RWPE1 (cell line): ENCODE measurements at regions not wholly inside any gene's neighbourhood (a gene's known extent, or its start where the extent isn't known, plus 50 kb on each side); places are given as distances from the start of the nearest gene placed in this dataset.
"Not testable (repeated sequence)": the region's sequence is repeated elsewhere in the genome, so short reads cannot be mapped to it uniquely, and the experiment has no call there.

Experiments used
- CTCF ChIA-PET: fragments of 350-600 bp; sonication (Branson Sonifier 250); formaldehyde crosslinking; extraction: SDS; loops from one replicate; lab custom pipeline; 2021; lab: Yijun Ruan, JAX
- POLR2A ChIA-PET: fragments of 400-600 bp; formaldehyde crosslinking; extraction: SDS; loops from one replicate; lab custom pipeline; 2020; ENCODE audit warnings: antibody characterized with exemption; ENCODE audit not compliant: low non-redundant PET; lab: Yijun Ruan, JAX
- DNase-seq: peaks from one replicate; pipeline ENCODE4 v3.0.0; 2012; ENCODE audit warnings: low spot score
- H3K27ac ChIP-seq: fragments of 450-650 bp; 2 replicates; pipeline ENCODE4 v1.5.1; 2017
- TF ChIP-seq, protein P1 (sequence below): fragments of 450-650 bp; conservative IDR thresholded peaks from 2 replicates; pipeline ENCODE4 v1.5.1; 2017; ENCODE audit warnings: low read depth, mild to moderate bottlenecking

GRCh38 chr14:35934499-35934898 lies 108.4 kb downstream of the BRMS1L start:
- no peak for DNase-seq
- TF ChIP-seq, protein P1, sequence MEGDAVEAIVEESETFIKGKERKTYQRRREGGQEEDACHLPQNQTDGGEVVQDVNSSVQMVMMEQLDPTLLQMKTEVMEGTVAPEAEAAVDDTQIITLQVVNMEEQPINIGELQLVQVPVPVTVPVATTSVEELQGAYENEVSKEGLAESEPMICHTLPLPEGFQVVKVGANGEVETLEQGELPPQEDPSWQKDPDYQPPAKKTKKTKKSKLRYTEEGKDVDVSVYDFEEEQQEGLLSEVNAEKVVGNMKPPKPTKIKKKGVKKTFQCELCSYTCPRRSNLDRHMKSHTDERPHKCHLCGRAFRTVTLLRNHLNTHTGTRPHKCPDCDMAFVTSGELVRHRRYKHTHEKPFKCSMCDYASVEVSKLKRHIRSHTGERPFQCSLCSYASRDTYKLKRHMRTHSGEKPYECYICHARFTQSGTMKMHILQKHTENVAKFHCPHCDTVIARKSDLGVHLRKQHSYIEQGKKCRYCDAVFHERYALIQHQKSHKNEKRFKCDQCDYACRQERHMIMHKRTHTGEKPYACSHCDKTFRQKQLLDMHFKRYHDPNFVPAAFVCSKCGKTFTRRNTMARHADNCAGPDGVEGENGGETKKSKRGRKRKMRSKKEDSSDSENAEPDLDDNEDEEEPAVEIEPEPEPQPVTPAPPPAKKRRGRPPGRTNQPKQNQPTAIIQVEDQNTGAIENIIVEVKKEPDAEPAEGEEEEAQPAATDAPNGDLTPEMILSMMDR: no peak
- no peak overlapping the region for H3K27ac ChIP-seq
- ChIA-PET POLR2A (no interaction called here), CTCF (no interaction called here)

DNA sequence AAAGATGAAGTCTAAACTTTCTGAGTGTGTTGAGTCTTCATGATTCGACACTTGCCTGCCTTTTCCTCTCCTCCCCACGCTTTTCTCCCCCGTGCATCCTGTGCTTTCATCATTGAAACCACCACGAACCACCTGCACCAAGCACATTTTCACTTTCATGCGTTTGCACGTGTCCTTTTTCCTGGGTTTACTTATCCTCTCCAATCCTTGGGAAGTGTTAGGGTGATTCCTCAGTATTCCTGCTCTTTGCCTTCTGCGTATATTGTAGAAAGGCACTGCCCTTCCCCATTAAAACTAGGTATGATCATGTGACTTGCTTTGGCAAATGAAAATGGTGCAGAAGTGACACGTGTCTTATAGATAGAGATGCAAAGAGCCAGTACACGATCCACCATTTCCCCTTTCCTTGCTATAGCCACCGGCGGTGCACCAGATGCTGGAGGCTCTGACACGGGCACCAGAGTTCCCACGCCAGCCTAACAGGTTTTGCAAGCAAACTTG lies 106.6 kb downstream of the BRMS1L start:
- ChIA-PET CTCF (no interaction called here), POLR2A (no interaction called here)
- H3K27ac ChIP-seq: no peak overlapping the region
- no peak for DNase-seq
- TF ChIP-seq, protein P1: no peak

- POLR2A ChIA-PET: no interaction called here
- no peak for DNase-seq
- TF ChIP-seq, protein P1: no peak
- CTCF ChIA-PET: no interaction called here
- H3K27ac ChIP-seq: no peak overlapping the region
These were observed 106.0 kb downstream of the BRMS1L start for GRCh38 chr14:35932136-35932535.

GRCh38 chr14:35931346-35931745 lies 105.2 kb downstream of the BRMS1L start:
- ChIA-PET CTCF (no interaction called here), POLR2A (no interaction called here)
- DNase-seq: no peak
- H3K27ac ChIP-seq: no peak overlapping the region
- TF ChIP-seq, protein P1: no peak

DNA sequence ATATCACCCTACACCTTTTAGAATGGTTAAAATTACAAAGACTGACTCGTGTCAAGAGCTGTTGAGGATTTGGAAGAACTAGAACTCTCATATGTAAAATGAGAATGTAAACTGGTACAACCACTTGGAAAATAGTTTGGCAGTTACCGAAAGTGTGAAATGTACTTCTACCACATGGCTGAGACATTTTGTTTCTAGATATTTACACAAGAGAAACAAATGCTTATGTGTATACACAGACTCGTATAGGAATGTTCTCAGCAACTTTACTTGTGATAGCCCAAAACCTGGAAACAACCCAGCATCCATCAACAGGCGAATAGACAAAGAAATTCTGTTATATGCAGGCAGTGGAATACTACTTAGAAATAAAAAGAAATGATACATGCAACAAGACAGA lies 103.0 kb downstream of the BRMS1L start:
- POLR2A ChIA-PET: no interaction called here
- TF ChIP-seq, protein P1: no peak
- no peak for DNase-seq
- H3K27ac ChIP-seq: no peak overlapping the region
- CTCF ChIA-PET: no interaction called here

- DNase-seq: peak; percentile 20
- ChIA-PET CTCF (interaction anchor here (0.6 to 0.7 kb wide), 2 partner anchors 17 to 18 kb away, joined by 3 to 4 read pairs; no protein-coding TSS in a partner anchor), POLR2A (no interaction called here)
- H3K27ac ChIP-seq: no peak overlapping the region
- TF ChIP-seq, protein P1: no peak
These were observed 101.6 kb downstream of the BRMS1L start for GRCh38 chr14:35927727-35928126.

DNA sequence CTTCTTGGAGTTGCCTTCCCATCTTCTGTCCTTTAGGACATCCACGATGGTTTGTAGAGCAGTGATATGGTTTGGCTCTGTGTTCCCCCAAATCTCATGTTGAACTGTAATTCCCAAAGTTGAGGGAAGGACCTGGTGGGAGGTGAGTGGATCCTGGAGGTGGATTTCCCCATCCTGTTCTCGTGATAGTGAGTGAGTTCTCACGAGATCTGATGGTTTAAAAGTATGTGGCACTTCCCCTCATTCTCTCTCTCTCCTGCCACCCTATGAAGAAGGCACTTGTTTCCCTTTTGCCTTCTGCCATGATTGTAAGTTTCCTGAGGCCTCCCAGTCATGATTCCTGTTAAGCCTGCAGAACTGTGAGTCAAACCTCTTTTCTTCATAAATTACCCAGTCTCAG lies 99.2 kb downstream of the BRMS1L start:
- DNase-seq: no peak
- TF ChIP-seq, protein P1: no peak
- ChIA-PET CTCF (no interaction called here), POLR2A (no interaction called here)
- no peak overlapping the region for H3K27ac ChIP-seq

- DNase-seq, CTCF ChIA-PET, H3K27ac ChIP-seq: not testable (repeated sequence)
- POLR2A ChIA-PET: interaction anchor here (0.6 kb wide), 1 partner anchor 1510 kb away, joined by 3 read pairs; no protein-coding TSS in a partner anchor
These were observed 96.5 kb downstream of the BRMS1L start for GRCh38 chr14:35922590-35922989.
